Naive B cell (primary cell): ENCODE measurements at regions not wholly inside any gene's neighbourhood (a gene's known extent, or its start where the extent isn't known, plus 50 kb on each side); places are given as distances from the start of the nearest gene placed in this dataset.
A peak's percentile ranks its signal among the peaks of the same experiment; 100 is the strongest.

Experiments
- ATAC-seq, 2 donors: fragments of 150-1000 bp; cut with Tn5 transposase; 2 replicates each; pipeline ENCODE4 v1.10.0; 2021; ENCODE audit warnings: low read depth in 2 of 2, mild to moderate bottlenecking in 2 of 2, moderate library complexity in 2 of 2
- DNase-seq: peaks from one replicate; pipeline ENCODE4 v3.0.0; 2022
- H3K27ac Mint-ChIP-seq, 6 donors: one replicate each; pipeline ENCODE4 v1.8.0; 2020 to 2022; ENCODE audit warnings: mild to moderate bottlenecking in 6 of 6, mixed read lengths in 6 of 6, moderate library complexity in 5 of 6, inconsistent platforms in 2 of 6
- H3K27me3 Mint-ChIP-seq, 3 donors: one replicate each; pipeline ENCODE4 v1.8.0; 2021 to 2022; ENCODE audit warnings: mixed read lengths in 3 of 3, mild to moderate bottlenecking in 1 of 3
- H3K36me3 Mint-ChIP-seq, 2 donors: one replicate each; pipeline ENCODE4 v1.8.0; 2020 to 2022; ENCODE audit warnings: mixed read lengths in 2 of 2, inconsistent platforms in 1 of 2, mild to moderate bottlenecking in 1 of 2
- H3K4me1 Mint-ChIP-seq, 3 donors: one replicate each; pipeline ENCODE4 v1.8.0; 2020 to 2022; ENCODE audit warnings: mixed read lengths in 3 of 3, inconsistent platforms in 1 of 3, mild to moderate bottlenecking in 1 of 3, moderate library complexity in 1 of 3
- H3K4me3 Mint-ChIP-seq, 8 donors: one replicate each; pipeline ENCODE4 v1.8.0; 2020 to 2022; ENCODE audit warnings: mild to moderate bottlenecking in 8 of 8, mixed read lengths in 8 of 8, moderate library complexity in 8 of 8, inconsistent platforms in 2 of 8
- H3K9me3 Mint-ChIP-seq, 7 donors: one replicate each; pipeline ENCODE4 v1.8.0; 2020 to 2022; ENCODE audit warnings: mixed read lengths in 7 of 7, mild to moderate bottlenecking in 5 of 7, inconsistent platforms in 2 of 7, moderate library complexity in 1 of 7

DNA sequence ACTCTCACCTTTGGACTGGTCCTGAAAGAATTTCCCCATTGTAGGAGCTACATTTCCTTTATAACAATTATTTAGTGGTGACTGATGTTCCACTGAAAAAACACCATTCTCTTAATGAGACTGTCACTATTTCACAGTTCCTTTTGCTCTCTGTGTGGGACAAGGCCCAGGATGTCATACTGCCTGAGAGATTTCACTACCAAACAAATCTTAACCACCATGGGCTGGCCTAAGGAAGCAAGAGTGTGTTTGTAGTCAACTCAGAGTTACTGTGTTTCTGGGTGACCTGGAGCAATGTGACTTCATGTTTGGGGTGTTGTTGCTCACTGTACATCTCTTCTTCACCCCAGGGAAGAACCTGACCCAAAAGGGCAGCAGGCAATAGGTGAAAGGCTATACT, 50.1 kb upstream of the ZNF608 start:
- no peaks in the 10 kb centered on the region for H3K9me3 Mint-ChIP-seq
- no peaks in the 10 kb centered on the region for H3K36me3 Mint-ChIP-seq
- no peak for ATAC-seq
- H3K27me3 Mint-ChIP-seq, result peaks cover 0 to 4% (median 0%) of the 10 kb centered on the region in 3 donors
- no peak for DNase-seq
- peak overlapping the region in 2 of 6 donors; percentile 33 to 72 for H3K27ac Mint-ChIP-seq
- no peak overlapping the region for H3K4me3 Mint-ChIP-seq
- peaks cover 0 to 5% (median 5%) of the 10 kb centered on the region in 3 donors for H3K4me1 Mint-ChIP-seq

GRCh38 chr5:124797665-124798087, 51.2 kb upstream of the ZNF608 start:
- Mint-ChIP-seq H3K27ac (no peak overlapping the region), H3K36me3 (no peaks in the 10 kb centered on the region), H3K9me3 (no peaks in the 10 kb centered on the region), H3K4me3 (no peak overlapping the region), H3K27me3 (peaks cover 0 to 4% (median 0%) of the 10 kb centered on the region in 3 donors), H3K4me1 (peaks cover 0 to 5% (median 5%) of the 10 kb centered on the region in 3 donors)
- DNase-seq, result no peak
- ATAC-seq, result no peak

GRCh38 chr5:124798890-124799289, 52.5 kb upstream of the ZNF608 start:
- peaks cover 0 to 5% (median 5%) of the 10 kb centered on the region in 3 donors for H3K4me1 Mint-ChIP-seq
- no peak overlapping the region for H3K27ac Mint-ChIP-seq
- H3K9me3 Mint-ChIP-seq, result no peaks in the 10 kb centered on the region
- no peak for ATAC-seq
- no peaks in the 10 kb centered on the region for H3K27me3 Mint-ChIP-seq
- H3K4me3 Mint-ChIP-seq, result no peak overlapping the region
- no peak for DNase-seq
- H3K36me3 Mint-ChIP-seq, result no peaks in the 10 kb centered on the region

GRCh38 chr5:124801551-124801950, 55.1 kb upstream of the ZNF608 start:
- peaks cover 0 to 5% of the 10 kb centered on the region in 2 donors for H3K36me3 Mint-ChIP-seq
- DNase-seq (no peak), ATAC-seq (no peak)
- H3K4me1 Mint-ChIP-seq, result no peaks in the 10 kb centered on the region
- H3K27me3 Mint-ChIP-seq, result no peaks in the 10 kb centered on the region
- H3K4me3 Mint-ChIP-seq, result no peak overlapping the region
- no peaks in the 10 kb centered on the region for H3K9me3 Mint-ChIP-seq
- H3K27ac Mint-ChIP-seq, result no peak overlapping the region

DNA sequence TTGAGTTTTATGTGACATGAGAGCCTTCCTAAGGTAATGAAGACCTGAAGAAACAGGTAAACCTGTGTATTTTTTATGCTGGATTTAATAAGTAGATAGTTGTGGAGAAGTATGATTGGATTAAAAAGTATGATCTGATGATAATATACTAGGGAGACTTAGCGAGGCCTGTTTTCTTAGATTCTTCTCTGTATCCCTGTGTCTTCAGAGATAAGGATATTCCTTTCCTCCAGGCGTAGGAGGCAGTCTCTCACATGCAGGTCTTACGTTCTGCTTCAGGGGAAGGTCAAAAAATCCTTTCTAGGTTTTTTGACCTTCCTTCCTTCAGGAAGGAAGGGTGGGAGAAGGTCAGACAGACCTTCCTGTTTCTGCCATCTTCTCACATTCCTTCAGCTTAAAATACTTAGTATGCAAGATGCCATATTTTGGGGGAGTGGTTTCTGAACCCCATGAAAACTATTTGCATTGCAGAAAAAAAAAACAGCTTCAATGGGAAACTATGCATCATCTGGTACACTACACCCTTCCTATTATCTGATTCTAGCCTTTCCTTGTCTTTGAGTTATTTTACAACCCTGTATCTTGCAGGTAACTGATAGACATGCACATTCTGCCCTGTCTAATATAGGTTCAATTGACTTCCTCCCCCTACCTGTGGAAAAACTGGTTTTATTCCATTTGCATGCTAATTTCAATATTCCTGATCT, 57.3 kb upstream of the ZNF608 start:
- no peak overlapping the region for H3K27ac Mint-ChIP-seq
- ATAC-seq, result no peak

DNA sequence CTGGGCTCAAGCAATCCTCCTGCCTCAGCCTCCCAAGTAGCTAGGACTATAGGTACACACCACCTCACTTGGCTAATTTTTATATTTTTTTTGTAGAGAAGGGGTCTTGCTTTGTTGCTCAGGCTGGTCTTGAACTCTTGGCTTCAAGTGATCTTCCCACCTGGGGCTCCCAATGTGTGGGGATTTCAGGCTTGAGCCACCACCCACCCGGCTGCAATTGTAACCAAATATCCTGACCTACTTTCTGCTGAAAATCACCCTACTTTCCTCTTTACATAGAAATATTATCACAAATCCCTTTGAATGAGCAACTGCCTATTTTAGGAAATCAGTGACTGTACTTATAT, 59.6 kb upstream of the ZNF608 start:
- peaks cover 0 to 1% (median 0%) of the 10 kb centered on the region in 3 donors for H3K27me3 Mint-ChIP-seq
- no peaks in the 10 kb centered on the region for H3K9me3 Mint-ChIP-seq
- H3K4me3 Mint-ChIP-seq, result no peak overlapping the region
- DNase-seq (no peak), ATAC-seq (no peak)
- H3K4me1 Mint-ChIP-seq, result peaks cover 0 to 4% (median under 1%) of the 10 kb centered on the region in 3 donors
- peaks cover 0 to 5% of the 10 kb centered on the region in 2 donors for H3K36me3 Mint-ChIP-seq
- H3K27ac Mint-ChIP-seq, result no peak overlapping the region

More for the DNA sequence above, 57.3 kb upstream of the ZNF608 start:
- no peaks in the 10 kb centered on the region for H3K27me3 Mint-ChIP-seq
- DNase-seq, result no peak
- no peak overlapping the region for H3K4me3 Mint-ChIP-seq
- H3K4me1 Mint-ChIP-seq, result no peaks in the 10 kb centered on the region
- no peaks in the 10 kb centered on the region for H3K9me3 Mint-ChIP-seq
- H3K36me3 Mint-ChIP-seq, result peaks cover 0 to 5% of the 10 kb centered on the region in 2 donors

DNA sequence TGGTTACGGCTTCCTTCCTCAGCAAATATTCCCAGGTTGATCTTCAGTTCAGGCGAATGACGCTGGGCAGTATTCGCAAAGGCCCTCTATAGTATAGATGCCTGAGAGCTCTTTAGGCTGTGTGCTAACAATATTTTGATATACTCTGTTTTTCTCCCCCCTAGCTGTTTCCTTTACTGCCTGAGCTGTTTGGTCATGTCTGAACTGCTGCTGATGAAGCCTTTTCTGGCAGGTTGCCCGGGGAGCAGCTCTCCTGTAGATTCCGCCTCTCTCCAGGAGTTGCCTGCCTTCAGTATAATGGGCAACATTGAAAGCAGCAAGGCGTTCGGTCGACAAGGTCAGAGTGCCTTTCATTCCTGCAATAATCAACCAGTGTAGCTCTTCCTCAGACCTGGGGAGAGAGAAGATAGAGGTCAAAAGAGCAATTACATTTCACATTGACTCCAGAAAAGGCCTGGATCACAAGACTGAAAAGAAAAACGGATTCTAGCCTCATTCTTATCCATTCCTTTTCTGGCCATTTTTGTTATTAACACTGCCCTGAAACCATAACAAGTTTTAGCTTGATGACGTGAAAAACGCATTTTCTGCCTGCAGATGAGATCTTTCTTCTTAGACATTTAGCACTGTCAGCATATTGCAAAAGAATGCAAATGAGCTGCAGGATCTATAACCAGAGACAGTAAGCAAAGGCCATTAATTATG, 60.1 kb upstream of the ZNF608 start:
- peaks cover 0 to 5% (median 4%) of the 10 kb centered on the region in 3 donors for H3K4me1 Mint-ChIP-seq
- ATAC-seq (no peak), DNase-seq (no peak)
- no peaks in the 10 kb centered on the region for H3K9me3 Mint-ChIP-seq
- peaks cover 0 to 6% (median 0%) of the 10 kb centered on the region in 3 donors for H3K27me3 Mint-ChIP-seq
- H3K36me3 Mint-ChIP-seq, result peaks cover 0 to 5% of the 10 kb centered on the region in 2 donors
- no peak overlapping the region for H3K4me3 Mint-ChIP-seq
- no peak overlapping the region for H3K27ac Mint-ChIP-seq

DNA sequence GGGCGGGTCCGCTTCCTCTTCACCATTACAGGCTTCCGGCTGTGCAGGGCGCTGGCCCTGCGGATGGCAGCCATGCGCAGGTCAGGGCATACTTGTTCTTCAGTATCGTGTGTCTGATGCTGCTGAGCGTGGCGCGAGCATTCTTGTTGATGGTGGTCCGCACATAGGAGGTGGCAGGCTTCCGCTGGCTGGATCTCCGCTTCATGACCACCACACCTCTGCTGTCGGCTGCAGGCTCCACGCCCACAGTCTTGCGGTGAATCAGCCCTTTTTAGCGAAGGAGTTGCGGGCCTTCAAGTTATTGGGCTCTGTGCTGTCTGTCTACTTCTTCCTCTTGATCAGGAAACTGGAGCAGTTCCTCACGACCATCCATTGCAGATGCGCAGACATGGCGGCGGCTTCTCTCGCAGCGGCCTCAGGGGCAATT, 62.4 kb upstream of the ZNF608 start:
- Mint-ChIP-seq H3K27me3 (peaks cover 0 to 6% (median 0%) of the 10 kb centered on the region in 3 donors), H3K4me1 (peaks cover 0 to 10% (median 4%) of the 10 kb centered on the region in 3 donors), H3K27ac (no peak overlapping the region), H3K36me3 (peaks cover 0 to 5% of the 10 kb centered on the region in 2 donors), H3K9me3 (no peaks in the 10 kb centered on the region), H3K4me3 (no peak overlapping the region)
- no peak for DNase-seq
- no peak for ATAC-seq

DNA sequence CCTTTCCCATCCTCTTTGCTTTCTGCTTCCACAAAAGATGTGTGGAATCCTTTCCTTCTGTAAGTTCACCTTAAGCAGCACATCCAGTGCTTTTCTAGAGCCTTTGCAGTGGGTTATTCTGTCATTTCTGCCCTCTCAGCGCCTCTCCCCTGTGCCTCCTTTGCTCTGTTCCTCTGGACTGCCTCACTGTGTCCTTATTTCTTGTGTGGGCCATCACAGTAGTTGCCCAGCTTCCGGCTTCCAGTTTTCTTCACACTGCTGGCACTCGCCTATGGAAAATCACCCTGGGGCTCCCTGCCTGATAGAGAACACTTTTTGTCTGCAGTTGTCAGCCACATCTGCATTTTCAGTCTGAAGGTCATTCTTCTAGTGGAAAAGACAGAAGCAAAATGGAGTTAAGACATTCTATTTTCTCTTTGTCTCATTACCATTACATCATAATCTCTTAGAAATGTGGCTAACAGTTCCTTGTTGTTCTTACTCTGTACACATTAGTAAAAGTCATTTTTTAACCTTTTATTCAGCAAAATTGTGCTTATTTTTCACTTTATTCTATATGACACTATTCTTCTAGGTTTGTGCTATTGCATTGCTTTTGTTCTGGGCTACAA, 64.1 kb upstream of the ZNF608 start:
- peak overlapping the region in 1 of 6 donors; percentile 6 for H3K27ac Mint-ChIP-seq
- no peak overlapping the region for H3K4me3 Mint-ChIP-seq
- DNase-seq, result no peak
- no peak for ATAC-seq
- H3K4me1 Mint-ChIP-seq, result peaks cover 0 to 10% (median 4%) of the 10 kb centered on the region in 3 donors
- no peaks in the 10 kb centered on the region for H3K36me3 Mint-ChIP-seq
- H3K9me3 Mint-ChIP-seq, result no peaks in the 10 kb centered on the region
- H3K27me3 Mint-ChIP-seq, result peaks cover 0 to 6% (median 0%) of the 10 kb centered on the region in 3 donors

- Mint-ChIP-seq H3K27me3 (peaks cover 0 to 6% (median 0%) of the 10 kb centered on the region in 3 donors), H3K36me3 (no peaks in the 10 kb centered on the region), H3K4me1 (peaks cover 0 to 10% (median 4%) of the 10 kb centered on the region in 3 donors), H3K27ac (peak overlapping the region in 1 of 6 donors; percentile 19), H3K4me3 (peak overlapping the region in 1 of 8 donors; percentile 49), H3K9me3 (no peaks in the 10 kb centered on the region)
- DNase-seq (no peak), ATAC-seq (no peak)
These were observed 66.4 kb upstream of the ZNF608 start for GRCh38 chr5:124812771-124813358.

DNA sequence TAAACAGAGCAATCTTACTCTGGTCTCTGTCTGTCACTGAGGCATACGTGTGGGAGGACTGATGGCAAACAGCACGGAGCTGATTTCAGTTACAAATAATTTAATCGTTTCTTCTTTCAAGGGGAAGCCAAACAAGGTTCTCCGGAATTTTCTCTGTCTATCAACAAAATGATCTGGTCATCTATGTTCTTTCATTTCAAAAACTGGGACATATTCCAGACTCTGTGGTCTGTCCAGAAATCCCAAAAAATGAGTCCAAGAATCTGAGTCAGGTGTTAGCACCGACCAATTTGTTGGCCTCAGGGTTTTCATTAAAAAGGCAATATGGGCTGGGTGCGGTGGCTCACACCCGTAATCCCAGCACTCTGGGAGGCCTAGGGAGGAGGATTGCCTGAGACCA, 69.9 kb upstream of the ZNF608 start:
- Mint-ChIP-seq H3K4me1 (peaks cover 0 to 6% (median 0%) of the 10 kb centered on the region in 3 donors), H3K27ac (no peak overlapping the region), H3K4me3 (no peak overlapping the region), H3K9me3 (no peaks in the 10 kb centered on the region), H3K27me3 (peaks cover 0 to 1% (median 0%) of the 10 kb centered on the region in 3 donors), H3K36me3 (no peaks in the 10 kb centered on the region)
- DNase-seq (no peak), ATAC-seq (no peak)

DNA sequence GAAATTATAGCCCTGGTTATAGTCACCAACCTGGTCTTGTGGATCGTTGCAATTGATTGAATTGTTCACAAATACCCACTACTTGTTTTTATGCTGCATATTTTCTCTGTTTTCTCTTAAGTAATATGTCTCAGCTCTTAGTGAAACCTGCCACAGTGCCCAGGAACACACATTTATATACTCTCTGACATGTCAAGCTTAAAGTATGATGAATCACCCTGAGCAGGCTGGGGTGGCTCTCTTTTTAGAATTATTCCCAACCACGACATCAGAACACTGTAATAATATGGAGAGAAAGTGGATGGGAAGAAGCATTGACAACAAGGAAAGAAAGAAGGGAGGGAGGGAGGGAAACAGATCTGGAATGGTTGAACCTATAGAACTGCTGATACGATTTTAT, 72.8 kb upstream of the ZNF608 start:
- H3K9me3 Mint-ChIP-seq, result no peaks in the 10 kb centered on the region
- H3K27me3 Mint-ChIP-seq, result no peaks in the 10 kb centered on the region
- H3K36me3 Mint-ChIP-seq, result no peaks in the 10 kb centered on the region

DNA sequence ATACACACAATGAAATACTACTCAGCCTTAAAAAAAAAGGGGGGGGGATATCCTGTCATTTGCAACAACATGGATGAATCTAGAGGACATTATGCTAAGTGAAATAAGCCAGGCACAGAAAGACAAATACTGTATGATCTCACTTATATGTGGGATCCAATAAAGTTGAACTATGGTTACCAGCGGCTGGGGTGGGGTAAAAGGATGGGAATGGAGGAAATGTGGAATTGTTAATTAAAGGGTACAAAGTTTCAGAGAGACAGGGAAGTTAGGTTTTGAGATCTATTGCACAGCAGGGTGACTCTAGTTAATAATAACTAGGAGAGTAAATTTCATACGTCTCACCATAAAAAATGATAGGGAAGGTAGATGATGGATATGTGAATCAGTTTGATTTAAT, 76.2 kb upstream of the ZNF608 start:
- Mint-ChIP-seq H3K27ac (no peak overlapping the region), H3K9me3 (no peaks in the 10 kb centered on the region), H3K36me3 (no peaks in the 10 kb centered on the region), H3K4me1 (peaks cover 9 to 15% (median 15%) of the 10 kb centered on the region in 3 donors), H3K27me3 (no peaks in the 10 kb centered on the region), H3K4me3 (no peak overlapping the region)
- ATAC-seq, result no peak
- DNase-seq, result no peak

More for the DNA sequence above, 72.8 kb upstream of the ZNF608 start:
- Mint-ChIP-seq H3K4me1 (no peaks in the 10 kb centered on the region), H3K27ac (no peak overlapping the region), H3K4me3 (no peak overlapping the region)
- ATAC-seq (no peak), DNase-seq (no peak)
